Caki2 (cell line): ENCODE measurements at regions not wholly inside any gene's neighbourhood (a gene's known extent, or its start where the extent isn't known, plus 50 kb on each side); places are given as distances from the start of the nearest gene placed in this dataset.
"Not testable (repeated sequence)": the region's sequence is repeated elsewhere in the genome, so short reads cannot be mapped to it uniquely, and the experiment has no call there.

Experiments
- DNase-seq: peaks from one replicate; pipeline ENCODE4 v3.0.0-alpha.2; 2015; ENCODE audit warnings: low read depth
- in situ Hi-C: cut with HindIII; loops from 2 replicates; pipeline ENCODE4 v1.10.0; 2016; ENCODE audit warnings: low sequenced_read_pairs, low pct_unique_long_range_greater_than_20kb, mixed read lengths

DNA sequence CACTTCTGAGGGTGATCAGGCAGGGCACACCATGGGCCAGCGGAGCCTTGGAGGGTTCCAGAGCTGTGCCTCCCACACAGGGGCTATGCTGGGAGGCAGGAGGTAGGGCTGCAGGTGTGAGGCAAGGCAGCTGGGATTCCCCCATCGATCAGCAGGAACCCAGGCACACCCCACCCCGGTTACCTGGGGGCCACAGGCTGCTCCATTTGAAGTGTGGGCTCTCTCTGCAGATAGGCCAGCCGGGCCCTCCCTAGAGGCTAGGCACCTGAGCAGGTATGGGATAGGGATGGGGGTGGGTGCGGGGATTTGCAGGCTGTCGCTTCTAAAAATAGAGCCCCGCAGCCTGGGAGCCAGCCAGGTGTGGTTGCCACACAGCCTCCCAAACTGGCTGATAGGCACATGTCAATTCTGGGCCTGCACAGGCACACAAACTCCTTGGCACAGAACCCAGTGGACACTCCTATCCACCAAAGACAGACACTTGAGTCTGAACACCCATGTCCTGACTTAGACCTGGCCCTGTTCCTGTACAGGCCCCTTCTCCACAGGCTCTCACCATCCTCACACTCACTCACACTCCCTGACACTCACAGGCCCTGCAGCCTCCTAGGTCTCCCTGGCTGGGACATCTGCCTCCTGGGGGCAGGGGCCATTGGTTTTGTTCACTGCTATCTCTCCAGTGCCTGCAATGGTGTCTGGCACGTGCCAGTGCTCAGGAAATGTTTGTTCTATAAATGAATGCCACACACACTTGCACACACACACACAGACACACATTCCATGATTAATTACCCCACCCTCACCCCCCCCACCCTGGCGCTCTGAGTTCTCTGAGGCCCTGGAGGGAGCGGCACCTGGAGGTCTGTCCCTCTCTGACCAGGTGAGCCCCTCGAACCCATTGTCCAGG lies 73.4 kb downstream of the ZFP36L2 start:
- no peak for DNase-seq
- in situ Hi-C loops, result no loop called here

DNA sequence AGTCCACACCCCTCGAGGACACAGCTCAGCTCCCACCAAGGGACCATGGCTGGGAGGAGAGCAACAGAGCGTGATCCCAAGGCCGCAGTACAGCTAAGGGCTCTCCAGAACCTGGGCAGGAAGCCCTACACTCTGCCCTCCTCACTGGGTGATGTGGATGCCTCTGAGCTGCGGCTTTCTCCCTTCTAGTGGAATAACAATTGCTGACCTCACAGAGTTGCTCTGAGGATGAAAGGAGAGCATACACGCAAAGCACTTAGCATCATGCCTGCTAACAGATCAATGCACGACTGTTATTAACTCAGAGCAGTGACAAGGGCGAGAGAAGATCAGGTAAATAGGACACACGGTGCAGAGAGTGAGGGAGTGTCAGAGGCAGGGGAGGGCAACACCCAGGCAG lies 74.2 kb downstream of the ZFP36L2 start:
- in situ Hi-C loops, result no loop called here

DNA sequence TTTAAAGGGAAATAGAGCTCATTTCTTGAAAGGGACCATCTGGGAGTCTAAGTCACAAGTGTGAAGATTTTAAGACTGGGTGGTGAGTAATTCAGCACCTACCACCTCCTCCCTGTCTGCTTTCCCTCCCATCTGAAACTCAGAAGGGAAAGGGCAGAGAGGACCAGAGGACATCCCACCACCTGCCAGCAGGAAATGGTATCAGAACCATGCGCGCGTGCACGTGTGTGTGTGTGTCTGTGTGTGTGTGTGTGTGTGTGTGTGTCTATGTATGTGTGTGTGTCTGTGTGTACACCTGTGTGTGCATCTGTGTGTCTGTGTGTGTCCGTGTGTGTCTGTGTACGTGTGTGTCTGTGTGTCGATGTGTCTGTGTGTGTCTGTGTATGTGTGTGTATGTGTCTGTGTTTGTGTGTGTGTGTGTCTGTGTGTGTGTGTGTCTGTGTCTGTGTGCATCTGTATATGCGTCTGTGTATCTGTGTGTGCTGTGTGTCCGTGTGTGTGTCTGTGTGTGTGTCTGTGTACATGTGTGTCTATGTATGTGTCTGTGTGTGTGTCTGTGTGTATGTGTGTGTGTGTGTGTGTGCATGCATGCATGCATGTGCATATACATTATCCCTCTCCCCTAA lies 76.8 kb downstream of the ZFP36L2 start:
- DNase-seq, result no peak
- in situ Hi-C loops, result no loop called here

More for the DNA sequence above, 74.2 kb downstream of the ZFP36L2 start:
- DNase-seq, result no peak

DNA sequence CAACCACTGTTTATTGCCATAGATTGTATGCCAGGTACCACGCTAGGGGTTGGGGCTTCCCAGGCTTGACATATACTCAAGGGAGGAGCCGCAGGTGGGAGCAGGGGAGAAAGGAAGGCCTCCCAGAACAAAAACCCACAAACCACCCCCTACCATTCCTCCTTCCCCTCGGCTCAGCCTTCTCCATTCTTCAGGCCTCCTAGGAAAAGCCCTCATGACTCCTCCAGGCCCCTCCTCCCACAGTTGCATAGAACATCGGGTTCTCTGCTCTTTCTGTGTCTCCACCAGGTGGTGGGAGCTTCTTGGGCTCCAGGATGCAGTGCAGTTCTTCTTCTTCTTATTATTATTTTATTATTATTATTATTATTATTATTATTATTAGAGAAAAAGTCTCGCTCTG lies 80.3 kb downstream of the ZFP36L2 start:
- in situ Hi-C loops, result no loop called here
- no peak for DNase-seq

DNA sequence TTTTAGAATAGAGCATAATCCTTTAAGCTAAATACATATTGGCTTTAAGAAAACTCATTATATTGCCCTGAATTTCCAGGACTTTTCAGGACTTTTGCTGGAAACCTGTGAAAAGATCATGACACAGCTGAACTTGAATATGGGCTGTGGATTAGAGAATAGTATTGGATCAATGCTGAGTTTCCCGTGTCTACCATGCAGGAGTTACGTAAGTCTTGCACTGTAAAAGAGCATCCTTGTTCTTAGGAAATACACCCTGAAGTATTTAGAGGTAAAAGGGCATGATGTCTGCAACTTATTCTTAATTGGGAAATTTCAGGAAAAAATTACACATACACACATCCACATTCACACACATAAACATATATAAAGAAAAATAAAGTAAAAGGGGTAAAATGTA lies 82.1 kb downstream of the ZFP36L2 start:
- no peak for DNase-seq
- in situ Hi-C loops, result no loop called here

DNA sequence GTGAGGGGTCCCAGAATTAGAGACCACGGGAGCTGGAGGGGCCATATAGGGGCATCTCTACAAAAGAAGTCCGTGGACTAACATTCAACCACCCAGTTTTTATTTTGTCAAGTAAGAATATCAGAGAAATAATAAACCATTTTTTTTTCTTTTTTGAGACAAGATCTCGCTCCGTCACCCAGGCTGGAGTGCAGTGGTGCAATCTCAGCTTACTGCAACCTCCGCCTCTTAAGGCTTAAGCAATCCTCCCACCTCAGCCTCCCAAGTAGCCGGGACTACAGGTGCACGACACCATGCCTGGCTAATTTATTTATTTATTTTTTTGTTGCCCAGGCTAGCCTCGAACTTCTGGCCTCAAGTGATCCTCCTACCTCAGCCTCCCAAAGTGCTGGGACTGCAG lies 82.7 kb downstream of the ZFP36L2 start:
- in situ Hi-C loops, result no loop called here

DNA sequence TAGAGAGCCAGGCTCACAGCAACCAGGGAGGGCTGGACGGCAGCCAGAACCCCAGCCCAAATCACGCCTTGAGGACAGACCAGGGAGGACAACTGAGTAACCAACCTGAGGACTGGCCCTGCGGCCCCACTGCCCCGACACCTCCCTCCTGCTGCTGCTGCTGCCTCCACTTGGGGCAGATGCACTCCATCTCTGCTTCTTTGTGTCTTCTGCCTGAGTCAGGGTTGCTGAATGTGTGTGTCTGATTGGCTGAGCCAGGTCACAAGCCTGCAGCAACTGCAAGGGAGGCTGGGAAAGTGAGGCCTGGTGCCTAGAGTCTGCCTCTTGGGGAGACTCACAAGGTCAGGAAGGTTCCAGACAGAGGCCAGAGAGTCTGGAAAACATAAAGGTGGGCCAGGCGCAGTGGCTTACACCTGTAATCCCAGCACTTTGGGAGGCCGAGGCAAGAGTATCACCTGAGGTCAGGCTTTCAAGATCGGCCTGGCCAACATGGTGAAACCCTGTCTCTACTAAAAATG lies 83.4 kb downstream of the ZFP36L2 start:
- in situ Hi-C loops, result no loop called here
- DNase-seq, result no peak

More for the DNA sequence above, 82.7 kb downstream of the ZFP36L2 start:
- DNase-seq, result no peak

DNA sequence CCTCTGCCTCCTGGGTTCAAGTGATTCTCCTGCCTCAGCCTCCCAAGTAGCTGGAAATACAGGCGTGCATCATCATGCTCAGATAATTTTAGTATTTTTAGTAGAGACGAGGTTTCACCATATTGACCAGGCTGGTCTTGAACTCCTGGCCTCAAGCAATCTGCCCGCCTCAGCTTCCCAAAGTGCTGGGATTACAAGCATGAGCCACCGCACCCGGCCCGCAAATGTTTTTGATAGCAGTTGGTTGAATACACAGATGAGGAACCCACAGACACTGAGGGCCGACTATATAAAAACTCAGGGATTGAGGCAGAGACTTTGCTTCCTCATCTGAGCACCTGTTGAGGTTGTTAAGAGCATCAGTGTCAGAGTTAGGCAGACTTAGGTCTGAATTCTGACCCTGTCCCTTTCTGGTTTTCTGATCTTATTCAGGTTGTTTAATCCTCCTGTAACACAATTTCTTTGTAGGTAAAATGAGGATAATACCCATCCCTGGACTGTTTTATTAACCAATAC lies 84.7 kb downstream of the ZFP36L2 start:
- in situ Hi-C loops, DNase-seq: not testable (repeated sequence)

DNA sequence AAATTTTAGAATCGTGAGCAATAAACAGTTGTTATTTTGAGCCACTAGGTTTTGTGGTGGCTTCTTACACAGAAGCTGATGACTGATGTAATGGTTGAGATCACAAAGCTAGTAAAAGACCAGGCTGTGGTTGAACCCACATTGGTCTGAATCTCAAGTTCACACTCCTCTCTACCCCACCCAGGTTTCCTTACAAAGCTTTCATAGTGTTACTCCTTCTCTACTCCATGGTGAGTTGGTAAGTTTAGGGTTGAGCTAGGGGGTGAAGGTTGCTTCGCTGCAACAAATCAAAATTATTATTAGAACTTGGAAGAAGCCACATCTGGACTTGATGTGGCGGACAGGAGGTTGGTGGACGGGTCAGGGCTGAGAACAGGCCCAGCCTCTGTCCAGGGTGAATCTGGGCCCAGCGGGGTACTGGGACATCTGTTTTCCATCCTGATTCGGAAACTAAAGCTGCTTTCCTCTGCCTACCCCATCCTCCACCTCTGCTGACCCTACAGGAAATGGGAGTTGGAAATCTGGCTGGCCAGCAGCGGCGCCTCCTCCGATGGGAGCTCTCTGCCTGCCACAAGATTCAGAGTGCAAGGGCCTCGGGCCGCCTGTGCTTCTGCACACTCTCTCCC lies 86.3 kb downstream of the ZFP36L2 start:
- no peak for DNase-seq
- in situ Hi-C loops, result no loop called here

DNA sequence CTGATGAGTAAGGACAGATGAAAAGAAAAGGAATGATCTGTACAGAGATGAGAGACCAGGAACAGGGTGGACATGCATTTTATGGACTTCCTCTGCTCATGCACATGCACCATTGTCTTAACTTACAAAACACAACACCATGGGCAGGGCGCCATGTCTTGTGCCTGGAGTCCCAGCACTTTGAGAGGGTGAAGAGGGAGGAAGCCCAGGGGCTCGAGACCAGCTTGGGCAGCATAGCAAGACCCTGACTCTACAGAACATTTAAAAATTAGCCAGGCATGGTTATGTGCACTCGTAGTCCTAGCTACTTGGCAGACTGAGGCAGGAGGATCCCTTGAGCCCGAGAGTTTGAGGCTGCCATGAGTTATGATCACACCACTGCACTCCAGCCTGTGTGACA lies 86.9 kb downstream of the ZFP36L2 start:
- no peak for DNase-seq
- in situ Hi-C loops, result no loop called here

DNA sequence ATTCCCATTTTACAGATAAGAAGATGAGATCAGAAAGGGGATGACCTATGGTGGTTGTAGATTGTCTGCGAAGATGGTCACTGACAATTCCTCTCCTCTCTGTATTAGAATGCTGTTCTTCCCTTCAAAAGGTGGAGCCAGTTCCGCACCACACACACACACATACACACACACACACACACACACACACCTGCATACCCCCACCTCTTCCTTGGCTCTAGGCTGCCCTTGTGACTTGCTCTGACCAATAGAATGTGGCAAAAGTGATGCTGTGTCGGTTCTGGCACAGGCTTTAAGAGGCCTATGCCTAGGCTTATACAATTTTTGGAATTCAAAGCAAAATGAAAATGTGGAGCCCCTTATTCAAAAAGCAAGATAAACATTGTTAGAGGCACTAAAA lies 88.0 kb downstream of the ZFP36L2 start:
- no peak for DNase-seq
- in situ Hi-C loops, result no loop called here

DNA sequence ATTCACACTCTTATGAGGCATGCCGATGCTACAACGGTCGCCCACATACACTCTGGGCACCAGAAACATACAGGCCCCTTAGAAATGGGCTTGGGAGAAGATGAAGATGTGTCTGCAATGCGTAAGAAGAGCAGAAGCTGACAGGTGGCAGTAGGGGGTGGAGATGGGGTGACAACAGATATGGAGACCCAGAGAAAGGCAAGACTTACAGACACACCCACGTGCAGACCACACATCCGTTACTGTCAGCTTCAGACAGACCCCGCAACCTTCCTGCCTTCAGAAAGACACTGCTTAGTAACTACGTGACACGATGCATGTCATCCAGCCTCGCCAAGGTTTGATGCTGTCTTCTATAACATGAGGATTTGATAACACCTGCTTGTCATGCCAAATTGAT lies 89.5 kb downstream of the ZFP36L2 start:
- no peak for DNase-seq
- in situ Hi-C loops, result no loop called here

DNA sequence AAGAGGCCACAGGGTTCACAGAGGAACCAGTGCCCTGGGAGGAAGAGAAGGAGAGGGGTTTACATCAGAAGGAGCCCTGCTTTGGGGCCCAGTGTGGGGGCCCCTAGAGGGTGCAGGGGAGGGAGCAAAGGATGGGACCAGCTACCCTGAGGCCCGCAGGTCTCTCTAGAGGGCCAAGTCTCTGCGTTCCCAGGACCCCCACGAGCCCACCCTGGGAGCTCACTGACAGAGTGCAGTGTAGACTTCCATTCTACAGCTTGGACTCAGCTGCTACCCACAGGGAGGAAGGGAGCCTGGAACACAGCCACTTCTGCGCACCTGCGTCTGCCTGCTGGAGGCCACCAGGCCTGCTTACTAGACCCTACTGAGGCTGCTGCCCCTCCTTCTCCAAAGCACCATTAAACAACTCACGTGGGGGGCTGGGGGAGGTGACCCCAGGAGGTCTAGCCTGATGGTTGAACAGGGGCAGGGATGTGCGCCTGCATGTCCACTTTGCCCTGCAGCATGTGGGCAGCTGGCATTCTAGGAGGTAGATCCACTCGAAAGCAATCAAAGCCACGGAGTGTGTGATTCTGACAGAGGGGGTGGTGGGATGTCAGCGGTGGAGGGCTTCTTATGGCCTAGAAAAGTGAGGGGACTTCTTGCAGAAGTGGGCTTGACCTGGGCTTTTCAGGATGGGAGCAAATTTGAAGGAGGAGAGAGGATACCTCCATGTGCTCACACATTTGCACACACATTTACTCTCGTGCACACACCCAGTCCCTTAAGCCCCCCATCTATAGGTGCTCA lies 90.2 kb downstream of the ZFP36L2 start:
- no peak for DNase-seq
- in situ Hi-C loops, result no loop called here

DNA sequence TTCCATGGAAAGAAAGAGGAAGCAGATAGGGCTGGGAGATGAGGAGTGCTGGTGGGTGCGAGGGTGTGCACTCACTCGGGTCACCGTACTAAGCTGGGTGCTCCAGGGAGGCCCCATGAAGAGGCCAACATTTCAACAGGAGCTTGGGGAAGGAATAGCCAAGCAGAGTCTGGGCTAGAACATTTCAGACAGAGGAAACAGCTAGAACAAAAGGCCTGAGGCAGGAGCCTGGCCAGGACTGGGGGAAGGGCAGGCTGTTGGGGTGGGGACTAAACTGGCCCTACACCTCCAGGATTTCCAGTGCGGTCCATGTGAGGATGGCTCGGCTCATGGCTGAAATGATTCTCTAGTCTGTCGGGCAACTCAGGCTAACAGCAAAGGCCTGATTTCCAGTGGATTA lies 90.8 kb downstream of the ZFP36L2 start:
- DNase-seq, result no peak
- in situ Hi-C loops, result no loop called here

DNA sequence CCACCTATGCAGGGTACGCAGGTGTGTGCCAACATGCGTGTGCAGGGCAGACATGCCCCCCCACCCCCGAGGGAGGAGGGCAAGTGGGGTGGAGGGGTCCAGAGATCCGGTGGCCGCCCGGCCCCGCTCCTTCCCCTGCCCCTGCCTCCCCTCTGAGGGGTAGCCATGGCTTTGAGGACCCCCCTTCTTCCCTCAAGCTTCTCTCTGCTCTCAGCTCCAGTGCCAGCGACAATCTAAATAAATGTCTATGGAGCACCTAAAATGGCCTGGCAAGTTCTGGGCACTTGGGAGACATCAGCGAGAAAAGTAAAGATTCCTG lies 91.9 kb downstream of the ZFP36L2 start:
- in situ Hi-C loops, result no loop called here
- no peak for DNase-seq

DNA sequence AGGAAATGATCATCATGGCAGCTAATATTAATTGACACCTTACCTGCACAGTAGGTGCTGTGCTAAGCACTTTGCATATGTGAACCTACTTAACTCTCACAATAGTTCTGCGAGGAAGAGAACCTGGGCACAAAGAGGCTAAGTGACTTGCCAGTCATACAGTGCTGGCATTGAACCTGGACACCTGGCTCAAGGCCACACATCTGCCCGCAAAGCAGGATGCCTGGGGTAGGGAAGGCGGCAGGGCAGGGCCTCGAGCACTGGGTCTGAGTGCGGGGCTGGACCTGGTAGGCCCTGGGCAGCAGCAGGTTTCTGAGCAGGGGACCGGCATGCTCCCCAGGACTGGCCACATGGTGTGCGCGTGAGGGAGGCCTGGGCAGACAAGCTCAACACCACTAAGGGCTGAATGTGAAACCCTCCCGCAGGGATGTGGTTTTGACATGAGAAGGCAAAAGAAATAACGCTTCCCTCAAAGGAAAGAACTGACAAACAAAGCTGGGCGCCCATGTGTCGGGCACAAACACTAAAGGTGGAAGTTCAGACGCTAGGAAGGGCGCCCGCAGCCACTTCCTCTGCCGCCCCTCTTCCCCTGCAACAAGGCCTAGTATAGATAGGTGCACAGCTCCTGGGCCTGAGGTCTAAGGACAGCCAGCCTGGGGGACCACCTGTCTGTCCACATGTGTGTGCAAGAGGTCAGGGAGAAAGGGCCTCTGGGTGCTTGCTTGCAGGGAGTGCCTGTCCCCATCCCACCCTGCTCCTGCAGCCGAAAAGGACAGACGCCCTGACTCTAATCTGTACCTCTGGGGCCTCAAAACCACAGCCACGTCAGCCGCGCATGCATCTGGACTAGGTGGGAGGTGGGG lies 92.5 kb downstream of the ZFP36L2 start:
- in situ Hi-C loops, result no loop called here
- no peak for DNase-seq

DNA sequence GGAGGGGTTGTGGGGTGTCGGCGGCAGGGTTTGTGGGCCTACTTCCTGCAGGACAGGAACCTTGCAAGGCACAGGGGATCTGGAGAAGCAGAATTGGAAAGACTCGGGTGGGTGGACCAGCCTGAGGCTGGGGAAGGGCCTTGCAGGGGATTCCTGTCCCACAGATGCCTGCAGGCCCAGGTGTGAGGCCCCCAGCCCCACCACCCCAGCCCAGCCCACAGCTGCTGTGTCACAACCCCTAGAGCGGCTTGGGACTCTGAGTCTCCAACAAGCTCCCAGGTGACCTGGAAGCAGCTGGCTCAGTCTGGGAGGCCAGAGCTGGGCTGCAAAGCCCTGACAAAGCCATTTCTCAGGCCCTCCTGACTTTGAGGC lies 93.1 kb downstream of the ZFP36L2 start:
- in situ Hi-C loops, result no loop called here
- DNase-seq, result no peak
